HG03159 (cell line): ENCODE measurements at regions not wholly inside any gene's neighbourhood (a gene's known extent, or its start where the extent isn't known, plus 50 kb on each side); places are given as distances from the start of the nearest gene placed in this dataset.

Experiments
- ATAC-seq: cut with Tn5 transposase; IDR thresholded peaks from one replicate; pipeline ENCODE4 v1.9.1; 2021; ENCODE audit warnings: mild to moderate bottlenecking, moderate library complexity; ENCODE audit not compliant: unreplicated experiment

DNA sequence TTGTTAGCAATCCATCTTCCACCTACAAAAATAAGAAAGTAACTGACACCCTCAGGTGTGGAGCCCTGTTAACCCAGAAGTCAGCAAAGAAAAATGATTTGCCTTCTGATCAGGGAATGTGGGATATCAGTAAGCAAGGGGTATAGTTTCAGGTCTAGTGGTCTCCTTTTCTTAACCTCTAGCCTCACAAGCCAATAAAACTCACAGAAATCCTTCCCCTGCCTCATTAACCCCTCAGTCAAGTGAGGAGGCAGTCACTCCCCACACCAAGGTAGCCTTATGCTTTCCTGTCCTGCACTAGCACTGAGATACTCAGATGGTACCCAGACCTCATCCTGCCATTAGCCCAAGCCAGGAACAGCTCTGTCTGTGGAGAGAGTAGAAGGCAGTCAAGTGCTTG, 103.4 kb upstream of the VASH1 start:
- no peak for ATAC-seq

DNA sequence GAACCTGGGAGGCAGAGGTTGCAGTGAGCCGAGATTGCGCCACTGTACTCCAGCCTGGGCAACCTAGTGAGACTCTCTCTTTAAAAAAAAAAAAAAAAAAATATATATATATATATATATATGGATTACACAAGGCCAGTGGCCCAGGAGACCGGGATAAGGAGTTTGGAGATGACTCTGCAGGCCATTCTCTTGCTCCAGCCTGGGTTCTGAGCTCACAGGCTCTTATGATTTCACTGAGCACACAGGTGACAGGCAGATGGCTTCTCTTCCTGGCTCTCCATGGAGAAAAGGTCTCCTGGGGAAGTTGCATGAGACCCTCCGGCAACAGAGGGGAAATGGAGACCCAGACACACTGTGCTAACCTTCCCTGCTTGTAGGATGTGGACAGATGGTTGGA, 98.7 kb upstream of the VASH1 start:
- no peak for ATAC-seq

GRCh38 chr14:76664790-76665189, 96.5 kb upstream of the VASH1 start:
- no peak for ATAC-seq

- ATAC-seq = no peak
Observed at GRCh38 chr14:76666746-76667145, 94.5 kb upstream of the VASH1 start.

DNA sequence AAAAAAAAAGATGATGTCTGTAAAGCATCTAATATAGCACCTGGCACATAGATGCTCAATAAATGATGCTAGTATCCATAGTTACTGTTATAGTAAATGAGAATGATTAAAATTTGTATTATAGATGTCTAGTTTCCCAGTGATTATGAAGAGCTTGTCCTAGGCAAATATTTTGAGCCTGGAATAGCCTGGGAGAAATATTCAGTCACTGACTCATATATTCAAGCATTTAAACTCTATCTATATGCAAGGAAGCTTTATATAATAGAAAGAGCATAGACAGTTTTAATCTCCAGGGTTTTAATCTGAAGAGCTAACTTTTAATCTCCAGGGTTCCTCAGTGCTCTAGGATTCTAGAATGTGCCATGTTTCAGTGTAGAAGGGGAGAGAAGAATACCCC, 91.5 kb upstream of the VASH1 start:
- no peak for ATAC-seq

- no peak for ATAC-seq
Observed at GRCh38 chr14:76672123-76672522, 89.1 kb upstream of the VASH1 start.

DNA sequence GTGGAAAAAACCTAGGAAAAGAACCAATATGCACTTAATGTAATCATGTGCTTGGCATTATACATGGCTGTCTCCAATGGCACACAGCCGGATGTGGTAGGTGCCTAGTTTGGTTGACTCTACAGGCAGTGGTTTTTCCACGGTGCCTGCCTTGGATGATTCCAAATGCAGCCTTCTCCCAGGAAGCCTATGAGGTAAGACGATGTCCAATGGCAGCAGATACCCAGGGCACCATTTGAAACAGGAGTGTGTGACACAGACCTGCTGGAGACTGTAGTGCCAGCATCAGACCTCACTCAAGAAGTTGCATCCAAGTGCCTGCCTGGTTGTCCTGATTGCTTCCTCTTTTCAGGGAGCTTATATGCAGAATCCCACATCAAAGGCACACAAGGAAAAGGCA, 88.0 kb upstream of the VASH1 start:
- no peak for ATAC-seq

DNA sequence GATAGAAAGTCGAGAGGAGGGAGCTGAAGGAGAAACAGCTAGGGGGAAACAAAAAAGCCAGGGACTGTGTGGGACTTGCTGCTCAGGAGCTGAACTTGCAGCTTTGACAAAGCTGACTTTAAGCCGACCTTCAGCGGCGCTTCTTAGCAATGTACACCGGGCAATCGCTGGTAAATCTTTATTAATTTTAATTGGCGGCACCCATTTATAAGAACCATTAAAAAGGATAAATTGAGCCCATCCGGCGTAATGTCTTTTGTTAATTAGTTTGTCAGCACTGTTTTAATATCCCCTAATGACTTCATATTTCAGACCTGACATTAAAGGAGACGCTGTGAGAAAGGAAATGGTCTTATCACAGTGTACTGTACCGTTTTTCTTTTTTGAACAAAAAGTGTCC, 86.2 kb upstream of the VASH1 start:
- ATAC-seq = no peak

GRCh38 chr14:76676539-76676938, 84.7 kb upstream of the VASH1 start:
- ATAC-seq = no peak

DNA sequence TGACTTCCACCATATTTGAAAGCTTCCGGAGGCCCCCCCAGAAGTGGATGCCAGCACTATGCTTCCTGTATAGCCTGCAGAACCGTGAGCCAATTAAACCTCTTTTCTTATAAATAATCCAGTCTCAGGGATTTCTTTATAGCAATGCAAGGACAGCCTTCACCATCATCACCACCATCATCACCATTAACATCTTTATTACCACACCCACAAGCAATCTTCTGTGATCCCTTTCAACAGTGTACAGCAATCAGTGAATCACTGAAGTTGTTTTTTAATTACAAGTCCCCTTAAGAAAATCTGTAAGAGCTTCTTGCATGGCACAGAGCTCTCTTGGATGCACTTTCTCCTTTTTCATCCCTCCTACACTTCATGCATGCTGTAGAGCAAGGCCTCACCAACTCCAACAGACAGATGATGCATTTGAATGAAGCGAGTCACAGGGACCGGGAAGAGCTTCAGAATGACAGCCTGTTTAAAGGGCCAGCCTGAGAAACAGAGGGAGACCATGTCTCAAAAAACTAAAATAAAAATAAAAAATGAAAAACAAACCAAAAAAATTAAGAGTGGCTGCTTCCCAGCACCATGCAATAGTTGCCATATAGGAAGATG, 83.6 kb upstream of the VASH1 start:
- ATAC-seq = no peak

GRCh38 chr14:76678244-76678800, 82.9 kb upstream of the VASH1 start:
- ATAC-seq = no peak

DNA sequence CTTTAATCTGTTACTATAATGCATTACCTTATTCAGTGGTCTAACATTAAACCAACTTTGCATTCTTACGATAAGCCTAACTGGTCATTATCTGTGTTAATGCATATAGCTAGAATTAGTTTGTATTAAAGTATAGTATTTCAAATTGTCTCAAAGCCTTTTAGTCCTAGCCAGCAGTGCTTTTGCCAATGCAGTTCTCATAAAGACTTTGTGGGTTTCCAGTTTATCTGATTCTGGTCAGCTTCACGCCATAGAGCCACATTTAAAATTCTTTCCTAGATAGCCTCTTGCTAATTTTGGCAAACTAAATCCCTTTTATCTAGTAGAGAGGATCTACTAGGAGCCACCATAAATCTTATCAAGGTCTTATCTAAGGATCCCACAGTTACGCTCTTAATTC, 78.9 kb upstream of the VASH1 start:
- no peak for ATAC-seq

- no peak for ATAC-seq
Observed at GRCh38 chr14:76686646-76687045, 74.6 kb upstream of the VASH1 start.

DNA sequence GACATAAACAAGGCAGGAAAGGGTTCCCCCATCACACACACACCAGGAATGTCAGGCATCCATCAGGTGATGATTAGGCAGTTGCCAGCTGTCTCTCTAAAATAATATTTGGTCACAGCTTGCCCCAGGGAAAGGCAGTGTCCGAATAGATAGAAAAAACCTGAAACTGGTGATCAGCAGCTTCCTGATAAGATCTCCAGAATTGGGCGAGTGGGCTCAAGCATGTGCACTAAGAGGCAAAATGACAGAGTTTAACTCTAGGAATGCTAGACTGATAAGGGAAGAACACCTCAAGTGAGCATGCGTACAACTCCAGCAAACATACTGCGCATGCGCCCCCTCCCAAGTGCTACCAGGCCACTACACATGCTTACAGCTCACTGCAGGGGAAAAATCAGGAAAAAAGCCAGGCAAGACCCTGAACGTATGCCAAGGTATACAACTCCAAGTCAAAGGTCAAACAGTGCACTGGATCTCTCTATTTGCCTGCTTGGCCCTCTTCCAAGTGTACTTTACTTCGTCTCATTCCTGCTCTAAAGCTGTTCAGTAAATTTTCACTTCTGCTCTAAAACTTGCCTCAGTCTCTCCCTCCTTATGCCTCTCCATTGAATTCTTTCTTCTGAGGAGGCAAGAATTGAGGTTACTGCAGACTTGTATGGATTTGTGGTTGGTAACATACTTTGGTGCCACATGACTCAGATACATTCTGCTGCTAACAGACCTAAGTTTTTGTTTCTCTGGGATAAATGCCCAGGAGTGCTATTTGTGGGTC, 73.5 kb upstream of the VASH1 start:
- no peak for ATAC-seq

DNA sequence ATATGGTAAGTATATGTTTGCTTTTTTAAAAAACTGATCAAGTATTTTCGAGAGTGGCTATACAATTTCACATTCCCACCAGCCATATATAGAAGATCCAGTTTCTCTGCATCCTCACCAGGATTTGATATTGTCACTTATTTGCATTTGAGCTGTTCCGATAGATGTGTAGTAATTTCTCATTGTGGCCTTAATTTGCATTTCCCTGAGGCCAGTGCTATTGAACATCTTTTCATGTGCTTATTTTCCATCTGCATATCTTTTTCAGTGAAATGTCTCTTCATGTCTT, 72.9 kb upstream of the VASH1 start:
- no peak for ATAC-seq

GRCh38 chr14:76690502-76691105, 70.7 kb upstream of the VASH1 start:
- ATAC-seq = no peak

DNA sequence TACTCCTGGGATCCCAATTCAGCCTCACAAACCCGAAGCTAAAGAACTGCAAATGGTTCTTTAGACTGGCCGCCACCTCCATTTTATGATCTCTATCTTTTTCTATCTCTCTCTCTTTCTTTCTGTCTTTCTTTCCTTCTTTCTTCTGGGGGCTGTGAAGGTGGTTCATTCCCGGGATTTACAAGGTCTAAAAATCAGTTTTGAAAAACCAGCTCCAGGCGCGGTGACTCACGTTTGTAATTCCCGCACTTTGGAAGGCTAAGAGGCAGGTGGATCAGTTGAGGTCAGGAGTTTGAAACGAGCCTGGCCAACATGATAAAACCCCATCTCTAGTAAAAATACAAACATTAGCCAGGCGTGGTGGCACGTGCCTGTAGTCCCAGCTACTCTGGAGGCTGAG, 67.2 kb upstream of the VASH1 start:
- no peak for ATAC-seq

- no peak for ATAC-seq
Observed at GRCh38 chr14:76695263-76695920, 65.9 kb upstream of the VASH1 start.

GRCh38 chr14:76696361-76696760, 64.9 kb upstream of the VASH1 start:
- no peak for ATAC-seq

- ATAC-seq = no peak
Observed at GRCh38 chr14:76696791-76697190, 64.5 kb upstream of the VASH1 start.

DNA sequence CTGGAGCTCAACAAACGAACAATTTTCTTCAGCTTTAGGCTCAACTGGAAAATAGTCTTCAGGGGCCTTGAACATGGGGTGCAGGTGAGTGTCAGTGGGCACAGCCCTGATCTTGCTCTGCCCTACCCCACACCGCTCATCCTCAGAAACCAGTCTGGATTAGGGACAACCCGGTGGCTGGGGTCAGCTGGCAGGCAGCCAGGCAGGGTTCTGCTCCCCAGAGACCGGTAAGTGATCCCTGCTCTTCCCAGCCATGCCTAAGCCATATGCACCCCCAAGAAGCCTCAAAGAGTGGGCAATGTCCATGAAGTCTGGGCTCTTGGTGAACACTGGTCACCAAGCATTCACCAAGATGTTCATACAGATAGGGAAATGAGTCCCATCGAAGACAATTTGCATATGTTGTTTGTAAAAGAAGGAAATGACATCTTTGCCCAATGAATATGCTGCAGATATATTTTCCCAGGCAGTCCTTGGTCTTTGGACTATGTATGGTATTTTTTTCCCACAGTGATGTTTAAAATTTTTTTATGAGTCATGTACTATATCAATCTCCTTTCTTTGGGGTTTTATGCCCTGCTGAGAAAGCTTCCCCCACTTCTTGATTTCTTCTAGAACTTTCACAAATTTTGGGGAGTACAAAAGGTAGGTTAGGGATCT, 63.9 kb upstream of the VASH1 start:
- no peak for ATAC-seq
